ENCODE measurements at regions not wholly inside any gene's neighbourhood (a gene's known extent, or its start where the extent isn't known, plus 50 kb on each side); places are given as distances from the start of the nearest gene placed in this dataset.

DNA sequence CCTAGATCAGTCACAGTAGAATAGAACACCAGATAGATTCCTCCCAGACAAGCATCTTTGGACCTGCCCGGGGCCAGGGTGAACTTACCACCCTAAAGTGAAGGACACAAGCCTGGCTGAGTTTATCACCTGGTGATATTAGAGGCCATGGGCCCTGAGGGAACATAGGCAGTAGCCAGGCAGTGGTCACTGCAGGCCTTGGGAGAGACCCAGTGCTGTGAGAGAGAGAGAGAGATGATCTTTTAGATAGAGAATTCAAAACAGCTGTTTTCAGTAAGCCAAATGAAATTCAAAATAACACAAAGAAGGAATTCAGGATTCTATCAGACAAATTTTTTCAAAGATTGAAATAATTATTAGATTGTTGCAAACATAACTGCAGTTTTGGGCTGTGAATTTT is 1679.9 kb downstream of the EFNB2 start:
- ChIA-PET POLR2A (no interaction called here), CTCF (ENCODE audit: unreplicated experiment) (no interaction called here)
- no peak overlapping the region for H2AFZ ChIP-seq (ENCODE audit: low read length)
- H3K4me2 ChIP-seq (ENCODE audit: low read length), result no peak overlapping the region
- intact Hi-C loops (cut with micrococcal nuclease; ENCODE audit: unreplicated experiment), result no loop called here
- no peak for DNase-seq (ENCODE audit: low spot score)
- TF ChIP-seq EZH2phosphoT487 (IDR thresholded peaks at IDR 0.05; ENCODE audit: borderline replicate concordance, low read depth, low read length), result no peak
- TF ChIP-seq, protein P1, sequence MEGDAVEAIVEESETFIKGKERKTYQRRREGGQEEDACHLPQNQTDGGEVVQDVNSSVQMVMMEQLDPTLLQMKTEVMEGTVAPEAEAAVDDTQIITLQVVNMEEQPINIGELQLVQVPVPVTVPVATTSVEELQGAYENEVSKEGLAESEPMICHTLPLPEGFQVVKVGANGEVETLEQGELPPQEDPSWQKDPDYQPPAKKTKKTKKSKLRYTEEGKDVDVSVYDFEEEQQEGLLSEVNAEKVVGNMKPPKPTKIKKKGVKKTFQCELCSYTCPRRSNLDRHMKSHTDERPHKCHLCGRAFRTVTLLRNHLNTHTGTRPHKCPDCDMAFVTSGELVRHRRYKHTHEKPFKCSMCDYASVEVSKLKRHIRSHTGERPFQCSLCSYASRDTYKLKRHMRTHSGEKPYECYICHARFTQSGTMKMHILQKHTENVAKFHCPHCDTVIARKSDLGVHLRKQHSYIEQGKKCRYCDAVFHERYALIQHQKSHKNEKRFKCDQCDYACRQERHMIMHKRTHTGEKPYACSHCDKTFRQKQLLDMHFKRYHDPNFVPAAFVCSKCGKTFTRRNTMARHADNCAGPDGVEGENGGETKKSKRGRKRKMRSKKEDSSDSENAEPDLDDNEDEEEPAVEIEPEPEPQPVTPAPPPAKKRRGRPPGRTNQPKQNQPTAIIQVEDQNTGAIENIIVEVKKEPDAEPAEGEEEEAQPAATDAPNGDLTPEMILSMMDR (conservative IDR thresholded peaks at IDR 0.05; ENCODE audit: low read length), result no peak
- no peaks in the 10 kb centered on the region for H3K36me3 ChIP-seq (ENCODE audit: insufficient read depth, low read length)
- no peaks in the 10 kb centered on the region for H3K4me1 ChIP-seq (ENCODE audit: insufficient read depth, low read length, poor library complexity, severe bottlenecking)
- no peak overlapping the region for H3K4me3 ChIP-seq (ENCODE audit: low read depth, low read length, poor library complexity, severe bottlenecking)
- no peaks in the 10 kb centered on the region for H4K20me1 ChIP-seq (ENCODE audit: insufficient read depth, low read length)
- no TSS peak for BruUV-seq (replicated peaks)
- H3K9me3 ChIP-seq (ENCODE audit: low read length), result no peaks in the 10 kb centered on the region
- H3K27ac ChIP-seq (ENCODE audit: low read depth, low read length, poor library complexity, severe bottlenecking), result no peak overlapping the region
- H3K79me2 ChIP-seq (ENCODE audit: insufficient read depth, low read depth, low read length), result no peaks in the 10 kb centered on the region
- no peaks in the 10 kb centered on the region for H3K9me2 ChIP-seq (ENCODE audit: insufficient read depth, low read length)

DNA sequence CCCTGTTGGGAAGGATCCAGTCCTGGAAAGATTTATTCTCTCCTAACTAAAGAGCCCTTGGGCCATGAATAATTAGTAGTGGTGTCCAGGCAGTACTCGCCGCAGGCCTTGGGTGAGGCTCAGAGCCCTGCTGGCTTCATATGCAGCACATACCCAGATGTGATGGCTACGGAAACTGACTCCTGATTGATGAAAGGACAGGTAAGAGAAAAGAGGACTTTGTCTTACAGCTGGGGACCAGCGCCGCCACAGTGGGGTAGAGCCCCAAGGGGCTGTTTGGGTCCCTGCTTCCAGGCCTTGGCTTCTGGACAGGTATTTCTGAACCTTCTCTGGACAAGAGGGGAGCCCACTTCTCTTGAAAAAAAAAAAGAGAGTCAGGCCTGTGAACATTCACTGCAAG is 1680.8 kb downstream of the EFNB2 start:
- intact Hi-C loops (cut with micrococcal nuclease; ENCODE audit: unreplicated experiment), result no loop called here
- POLR2A ChIA-PET, result no interaction called here
- no TSS peak for BruUV-seq (replicated peaks)

DNA sequence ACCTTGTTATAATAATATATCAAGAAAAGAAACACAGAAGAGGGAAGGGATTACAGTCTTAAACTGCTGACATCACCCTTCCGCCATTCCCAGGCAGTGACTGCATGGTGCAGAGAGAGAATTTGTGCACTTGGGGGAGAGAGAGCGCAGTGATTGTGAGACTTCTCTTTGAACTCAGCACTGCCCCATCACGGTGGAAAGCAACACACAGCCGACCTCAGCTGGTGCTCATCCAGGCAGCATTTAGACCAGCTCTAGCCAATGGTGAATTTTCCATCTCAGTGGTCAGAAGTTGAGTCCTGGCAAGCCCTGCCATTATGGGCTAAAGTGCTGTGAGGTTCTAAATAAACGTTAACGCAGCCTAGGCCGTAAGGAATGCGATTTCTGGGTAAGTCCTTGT is 1681.5 kb downstream of the EFNB2 start:
- H3K4me2 ChIP-seq (ENCODE audit: low read length), result no peak overlapping the region
- intact Hi-C loops (cut with micrococcal nuclease; ENCODE audit: unreplicated experiment), result no loop called here
- DNase-seq (ENCODE audit: low spot score), result no peak
- H3K4me1 ChIP-seq (ENCODE audit: insufficient read depth, low read length, poor library complexity, severe bottlenecking), result no peaks in the 10 kb centered on the region
- TF ChIP-seq EZH2phosphoT487 (IDR thresholded peaks at IDR 0.05; ENCODE audit: borderline replicate concordance, low read depth, low read length), result no peak
- TF ChIP-seq, protein P1 (conservative IDR thresholded peaks at IDR 0.05; ENCODE audit: low read length), result no peak
- H2AFZ ChIP-seq (ENCODE audit: low read length), result no peak overlapping the region
- no peaks in the 10 kb centered on the region for H3K9me2 ChIP-seq (ENCODE audit: insufficient read depth, low read length)
- ChIA-PET POLR2A (no interaction called here), CTCF (ENCODE audit: unreplicated experiment) (no interaction called here)
- H3K27ac ChIP-seq (ENCODE audit: low read depth, low read length, poor library complexity, severe bottlenecking), result no peak overlapping the region
- no peaks in the 10 kb centered on the region for H4K20me1 ChIP-seq (ENCODE audit: insufficient read depth, low read length)
- no peaks in the 10 kb centered on the region for H3K9me3 ChIP-seq (ENCODE audit: low read length)
- H3K36me3 ChIP-seq (ENCODE audit: insufficient read depth, low read length), result no peaks in the 10 kb centered on the region
- BruUV-seq (replicated peaks), result no TSS peak
- no peak overlapping the region for H3K4me3 ChIP-seq (ENCODE audit: low read depth, low read length, poor library complexity, severe bottlenecking)
- no peaks in the 10 kb centered on the region for H3K79me2 ChIP-seq (ENCODE audit: insufficient read depth, low read depth, low read length)

More for the DNA sequence above, 1680.8 kb downstream of the EFNB2 start:
- Histone ChIP-seq H3K4me1 (ENCODE audit: insufficient read depth, low read length, poor library complexity, severe bottlenecking) (no peaks in the 10 kb centered on the region), H3K27ac (ENCODE audit: low read depth, low read length, poor library complexity, severe bottlenecking) (no peak overlapping the region), H2AFZ (ENCODE audit: low read length) (no peak overlapping the region), H3K4me3 (ENCODE audit: low read depth, low read length, poor library complexity, severe bottlenecking) (no peak overlapping the region), H4K20me1 (ENCODE audit: insufficient read depth, low read length) (no peaks in the 10 kb centered on the region), H3K36me3 (ENCODE audit: insufficient read depth, low read length) (no peaks in the 10 kb centered on the region), H3K9me2 (ENCODE audit: insufficient read depth, low read length) (no peaks in the 10 kb centered on the region), H3K9me3 (ENCODE audit: low read length) (no peaks in the 10 kb centered on the region), H3K79me2 (ENCODE audit: insufficient read depth, low read depth, low read length) (no peaks in the 10 kb centered on the region), H3K4me2 (ENCODE audit: low read length) (no peak overlapping the region)
- TF ChIP-seq, protein P1 (conservative IDR thresholded peaks at IDR 0.05; ENCODE audit: low read length), result no peak
- CTCF ChIA-PET (ENCODE audit: unreplicated experiment), result no interaction called here
- DNase-seq (ENCODE audit: low spot score), result no peak

Data from OCI-LY7 (cell line).